Sigmoid colon (tissue), 6 donors: ENCODE measurements at regions not wholly inside any gene's neighbourhood (a gene's known extent, or its start where the extent isn't known, plus 50 kb on each side); places are given as distances from the start of the nearest gene placed in this dataset.
"Not testable (repeated sequence)": the region's sequence is repeated elsewhere in the genome, so short reads cannot be mapped to it uniquely, and the experiment has no call there.

ENCODE experiments used
- DNase-seq: peaks from one replicate; pipeline ENCODE4 v3.0.0-alpha.2; 2019
- H3K27ac ChIP-seq, 4 donors: fragments of 200-600 bp; sonication (generic); one replicate each; pipeline ENCODE4 v1.5.1; 2016 to 2019; ENCODE audit warnings: mild to moderate bottlenecking in 1 of 4
- H3K27me3 ChIP-seq, 3 donors: fragments of 200-600 bp; sonication (generic); one replicate each; pipeline ENCODE4 v1.5.1; 2019; ENCODE audit warnings: mild to moderate bottlenecking in 1 of 3
- H3K36me3 ChIP-seq, 4 donors: fragments of 200-600 bp; sonication (generic); one replicate each; pipeline ENCODE4 v1.5.1; 2016 to 2019
- H3K4me1 ChIP-seq, 4 donors: fragments of 200-600 bp; sonication (generic); one replicate each; pipeline ENCODE4 v1.5.1; 2017 to 2019
- H3K4me3 ChIP-seq, 4 donors: fragments of 200-600 bp; sonication (generic); one replicate each; pipeline ENCODE4 v1.5.1; 2017 to 2019; ENCODE audit warnings: mild to moderate bottlenecking in 2 of 4, moderate library complexity in 1 of 4
- H3K9me3 ChIP-seq, 4 donors: fragments of 200-600 bp in 3 of 4; sonication (generic) in 3 of 4; one replicate each; pipeline versions ENCODE4 v1.5.1 to v1.6.1; 2013 to 2019
- EP300 ChIP-seq, 4 donors: sonication (generic); formaldehyde crosslinking; IDR thresholded peaks; one replicate each; pipeline ENCODE4 v1.6.1; 2017; ENCODE audit warnings: antibody characterized with exemption in 4 of 4
- POLR2A ChIP-seq, 2 donors: fragments of 450-650 bp; IDR thresholded peaks; one replicate each; pipeline ENCODE4 v1.6.1; 2016; ENCODE audit warnings: antibody characterized with exemption in 2 of 2, mild to moderate bottlenecking in 2 of 2, moderate library complexity in 2 of 2
- POLR2AphosphoS5 ChIP-seq, 4 donors: sonication (generic); formaldehyde crosslinking; IDR thresholded peaks; one replicate each; pipeline ENCODE4 v1.6.1; 2017; ENCODE audit warnings: antibody characterized with exemption in 4 of 4
- WGBS, 2 donors: extraction: QIAGEN DNeasy Blood & Tissue Kit; methylation state at CpG; one replicate each; pipeline ENCODE4 v1.1.7; 2013; 5-methylcytosine and 5-hydroxymethylcytosine counted together
- intact Hi-C: fragments of 100-400 bp; cut with DNase I; formaldehyde crosslinking; loops from one replicate; pipeline ENCODE4 v1.15.1; 2023
- TF ChIP-seq, protein P1 (sequence below), 4 experiments: fragments of 450-650 bp in 3 of 4; fragments of 200-600 bp in 1 of 4; IDR thresholded peaks; one replicate each; pipeline ENCODE4 v1.5.1; 2016 to 2019; ENCODE audit warnings: antibody characterized with exemption in 4 of 4, mild to moderate bottlenecking in 3 of 4, moderate library complexity in 2 of 4
- donor health status: healthy with polysubstance abuse.
- donor health status: healthy.

DNA sequence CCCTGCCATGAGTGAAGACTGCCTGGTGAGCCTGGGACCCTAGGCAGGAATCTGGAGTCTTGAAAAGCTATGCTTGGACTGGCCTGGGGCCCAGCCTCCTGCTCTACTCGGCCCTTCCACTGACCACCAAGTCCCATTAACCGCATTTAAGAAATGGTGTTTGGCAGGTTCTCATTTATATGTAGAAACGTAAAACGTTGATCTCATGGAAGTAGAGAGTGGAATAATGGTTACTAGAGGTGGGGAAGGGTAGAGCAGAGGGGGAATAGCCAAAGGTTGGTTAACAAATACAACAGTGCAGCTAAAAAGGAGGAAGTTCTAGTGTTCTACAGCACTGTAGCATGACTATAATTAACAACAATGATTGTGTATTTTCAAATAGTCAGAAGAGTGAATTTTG, 72.9 kb upstream of the EED start:
- H3K27ac ChIP-seq: no peak overlapping the region
- H3K9me3 ChIP-seq: no peaks in the 10 kb centered on the region
- TF ChIP-seq POLR2A (IDR thresholded peaks at IDR 0.05): no peak
- TF ChIP-seq, protein P1, sequence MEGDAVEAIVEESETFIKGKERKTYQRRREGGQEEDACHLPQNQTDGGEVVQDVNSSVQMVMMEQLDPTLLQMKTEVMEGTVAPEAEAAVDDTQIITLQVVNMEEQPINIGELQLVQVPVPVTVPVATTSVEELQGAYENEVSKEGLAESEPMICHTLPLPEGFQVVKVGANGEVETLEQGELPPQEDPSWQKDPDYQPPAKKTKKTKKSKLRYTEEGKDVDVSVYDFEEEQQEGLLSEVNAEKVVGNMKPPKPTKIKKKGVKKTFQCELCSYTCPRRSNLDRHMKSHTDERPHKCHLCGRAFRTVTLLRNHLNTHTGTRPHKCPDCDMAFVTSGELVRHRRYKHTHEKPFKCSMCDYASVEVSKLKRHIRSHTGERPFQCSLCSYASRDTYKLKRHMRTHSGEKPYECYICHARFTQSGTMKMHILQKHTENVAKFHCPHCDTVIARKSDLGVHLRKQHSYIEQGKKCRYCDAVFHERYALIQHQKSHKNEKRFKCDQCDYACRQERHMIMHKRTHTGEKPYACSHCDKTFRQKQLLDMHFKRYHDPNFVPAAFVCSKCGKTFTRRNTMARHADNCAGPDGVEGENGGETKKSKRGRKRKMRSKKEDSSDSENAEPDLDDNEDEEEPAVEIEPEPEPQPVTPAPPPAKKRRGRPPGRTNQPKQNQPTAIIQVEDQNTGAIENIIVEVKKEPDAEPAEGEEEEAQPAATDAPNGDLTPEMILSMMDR (IDR thresholded peaks at IDR 0.05): no peak
- TF ChIP-seq EP300 (IDR thresholded peaks at IDR 0.05): no peak
- TF ChIP-seq POLR2AphosphoS5 (IDR thresholded peaks at IDR 0.05): no peak
- no peaks in the 10 kb centered on the region for H3K27me3 ChIP-seq
- no peak overlapping the region for H3K4me3 ChIP-seq
- H3K4me1 ChIP-seq: peaks cover 0 to 27% (median 17%) of the 10 kb centered on the region in 4 donors
- intact Hi-C loops: no loop called here
- WGBS, 2 donors: 91% methylated on average over 4 of the region's 4 CpGs
- DNase-seq: no peak
- H3K36me3 ChIP-seq: no peaks in the 10 kb centered on the region

DNA sequence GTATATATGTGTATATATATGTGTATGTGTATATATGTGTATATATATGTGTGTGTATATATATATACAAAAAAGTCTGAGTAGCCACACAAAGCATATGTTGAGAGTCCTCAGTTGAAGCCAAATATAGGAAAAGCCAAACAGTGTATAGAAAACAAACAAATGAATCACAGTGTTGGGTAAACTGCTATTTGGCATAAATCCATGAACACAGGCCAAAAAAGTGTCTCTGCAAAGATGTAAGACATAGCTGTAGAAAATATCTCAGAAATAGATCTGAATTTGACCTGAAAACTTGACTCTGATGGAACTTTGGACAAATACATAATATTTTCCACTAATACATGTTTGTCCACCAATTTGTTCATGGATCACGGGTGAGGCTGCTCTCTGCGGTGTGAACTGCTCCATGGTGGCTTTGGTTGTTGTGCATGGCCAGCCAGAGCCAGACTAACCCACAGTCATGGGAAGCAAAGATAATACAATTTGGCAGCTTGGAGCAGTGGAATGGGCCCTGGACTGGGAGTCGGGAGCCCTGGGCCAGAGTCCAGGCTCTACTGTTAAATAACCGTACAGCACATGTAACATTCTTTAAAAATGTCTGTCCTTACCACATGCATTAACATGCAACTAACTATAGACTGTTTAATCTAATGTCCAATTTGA, 76.9 kb upstream of the EED start:
- H3K27me3 ChIP-seq: no peaks in the 10 kb centered on the region
- no peak overlapping the region for H3K27ac ChIP-seq
- no peaks in the 10 kb centered on the region for H3K36me3 ChIP-seq
- WGBS, 2 donors: 77 to 83% methylated on average over 4 of the region's 4 CpGs
- DNase-seq: no peak
- TF ChIP-seq EP300 (IDR thresholded peaks at IDR 0.05): no peak
- TF ChIP-seq POLR2AphosphoS5 (IDR thresholded peaks at IDR 0.05): no peak
- TF ChIP-seq, protein P1 (IDR thresholded peaks at IDR 0.05): no peak
- no peak for TF ChIP-seq POLR2A (IDR thresholded peaks at IDR 0.05)
- H3K4me1 ChIP-seq: peaks cover 0 to 15% (median 6%) of the 10 kb centered on the region in 4 donors
- H3K4me3 ChIP-seq: no peak overlapping the region
- H3K9me3 ChIP-seq: no peaks in the 10 kb centered on the region
- intact Hi-C loops: no loop called here

DNA sequence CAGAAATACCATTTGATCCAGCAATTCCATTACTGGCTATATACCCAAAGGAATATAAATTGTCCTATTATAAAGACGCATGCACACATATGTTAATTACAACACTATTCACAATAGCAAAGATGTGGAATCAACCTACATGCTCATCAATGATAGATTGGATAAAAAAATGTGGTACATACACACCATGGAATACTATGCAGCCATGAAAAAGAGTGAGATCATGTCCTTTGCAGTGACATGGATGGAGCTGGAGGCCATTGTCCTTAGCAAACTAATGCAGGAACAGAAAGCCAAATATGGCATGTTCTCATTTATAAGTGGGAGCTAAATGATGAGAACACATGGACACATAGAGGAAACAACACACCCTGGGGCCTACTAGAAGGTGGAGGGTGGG, 78.3 kb upstream of the EED start:
- H3K4me1 ChIP-seq: peaks cover 0 to 28% (median 20%) of the 10 kb centered on the region in 4 donors
- intact Hi-C loops, DNase-seq, H3K27ac ChIP-seq, H3K27me3 ChIP-seq, H3K36me3 ChIP-seq, H3K9me3 ChIP-seq, H3K4me3 ChIP-seq: not testable (repeated sequence)
- 95 to 99% methylated on average over 1 of the region's 1 CpG for WGBS, 2 donors

DNA sequence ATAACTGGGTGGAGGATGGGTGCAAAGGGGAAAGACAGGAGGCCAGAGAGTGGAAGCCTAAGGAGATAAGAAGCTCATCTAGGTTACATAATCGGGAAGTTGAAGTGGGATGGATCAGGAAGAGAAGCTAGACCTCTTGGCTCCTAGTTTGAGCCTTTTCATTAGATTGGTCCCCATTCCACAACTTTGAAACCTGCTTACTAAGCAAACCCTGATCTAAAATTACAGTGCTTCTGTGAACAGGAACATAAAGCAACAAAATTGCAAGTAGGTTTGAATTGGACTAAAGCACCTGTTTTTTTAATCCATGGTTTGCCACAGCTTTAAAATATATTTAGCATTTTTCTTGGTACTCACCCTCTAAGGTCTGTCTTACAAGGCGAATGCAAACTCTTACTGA, 80.4 kb upstream of the EED start:
- H3K27me3 ChIP-seq: no peaks in the 10 kb centered on the region
- no peak for DNase-seq
- intact Hi-C loops: loop anchor here (5.0 kb wide), 1 partner anchor 42 kb away; no protein-coding TSS in a partner anchor
- TF ChIP-seq POLR2AphosphoS5 (IDR thresholded peaks at IDR 0.05) (no peak), EP300 (IDR thresholded peaks at IDR 0.05) (no peak), POLR2A (IDR thresholded peaks at IDR 0.05) (no peak)
- TF ChIP-seq, protein P1 (IDR thresholded peaks at IDR 0.05): no peak
- H3K4me3 ChIP-seq: no peak overlapping the region
- WGBS, 2 donors: 94% methylated on average over 2 of the region's 2 CpGs
- H3K27ac ChIP-seq: no peak overlapping the region
- H3K4me1 ChIP-seq: peaks cover 0 to 46% (median 35%) of the 10 kb centered on the region in 4 donors
- no peaks in the 10 kb centered on the region for H3K9me3 ChIP-seq
- H3K36me3 ChIP-seq: no peaks in the 10 kb centered on the region

DNA sequence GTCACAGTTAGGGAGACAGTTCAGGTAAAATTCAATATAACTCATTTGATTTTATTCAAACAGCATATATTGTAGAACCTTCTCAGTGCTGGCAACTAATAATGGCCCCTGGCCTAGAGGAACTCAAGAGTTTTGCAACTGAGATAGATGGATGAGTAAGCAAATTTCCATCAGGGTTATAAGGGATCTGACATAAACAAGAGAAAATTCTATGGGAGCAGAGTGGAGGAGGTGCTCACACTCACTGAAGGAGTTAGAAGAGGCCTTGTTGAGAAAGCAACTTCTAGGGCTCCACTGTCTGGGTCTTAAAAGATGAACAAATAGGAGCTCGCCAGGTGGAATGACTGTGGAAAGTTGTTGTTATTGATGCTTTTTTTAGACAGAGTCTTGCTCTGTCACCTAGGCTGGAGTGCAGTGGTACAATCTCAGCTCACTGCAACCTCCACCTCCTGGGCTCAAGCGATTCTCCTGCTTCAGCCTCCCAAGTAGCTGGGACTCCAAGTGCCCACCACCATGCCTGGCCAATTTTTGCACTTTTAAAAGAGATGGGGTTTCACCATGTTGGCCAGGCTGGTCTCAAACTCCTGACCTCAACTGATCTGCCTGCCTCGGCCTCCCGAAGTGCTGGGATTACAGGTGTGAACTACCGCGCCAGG, 81.2 kb upstream of the EED start:
- H3K27ac ChIP-seq: peak overlapping the region in 3 of 4 donors; percentile 74 to 79 (median 78)
- not testable (repeated sequence) for DNase-seq, H3K4me3 ChIP-seq, H3K27me3 ChIP-seq, H3K9me3 ChIP-seq, H3K36me3 ChIP-seq
- peaks cover 0 to 46% (median 35%) of the 10 kb centered on the region in 4 donors for H3K4me1 ChIP-seq
- 91 to 96% methylated on average over 6 of the region's 6 CpGs for WGBS, 2 donors
- intact Hi-C loops: loop anchor here (5.0 kb wide), 1 partner anchor 41 kb away; no protein-coding TSS in a partner anchor
